GM12878 (cell line): ENCODE measurements at regions not wholly inside any gene's neighbourhood (a gene's known extent, or its start where the extent isn't known, plus 50 kb on each side); places are given as distances from the start of the nearest gene placed in this dataset.

Source experiments
- ATAC-seq: fragments of 200-7000 bp; cut with Tn5 transposase; 3 replicates; pipeline ENCODE4 v1.9.1; 2020; ENCODE audit warnings: mild to moderate bottlenecking, moderate library complexity
- BruUV-seq: library from RNA; stranded (reverse); fragments of 400-500 nt; replicated peaks from 2 replicates; lab custom pipeline; 2021; lab: Mats Ljungman, UMichigan
- CTCF ChIA-PET: fragments of 300-600 bp; sonication (Branson Sonifier 250); formaldehyde crosslinking; extraction: SDS; loops from one replicate; lab custom pipeline; 2021; ENCODE audit warnings: inconsistent platforms; lab: Yijun Ruan, JAX
- POLR2A ChIA-PET: fragments of 350-600 bp; formaldehyde crosslinking; extraction: SDS; loops from one replicate; lab custom pipeline; 2021; ENCODE audit warnings: inconsistent platforms; lab: Charles Lee
- RAD21 ChIA-PET: fragments of 300-600 bp; sonication (Branson Sonifier 250); formaldehyde crosslinking; loops from one replicate; lab custom pipeline; 2023; ENCODE audit warnings: antibody characterized with exemption; ENCODE audit not compliant: unreplicated experiment; lab: Charles Lee
- SMC1A ChIA-PET: fragments of 300-600 bp; sonication (Branson Sonifier 250); formaldehyde crosslinking; loops from one replicate; lab custom pipeline; 2023; ENCODE audit not compliant: unreplicated experiment, uncharacterized antibody; lab: Charles Lee
- DNase-seq: peaks from one replicate; pipeline ENCODE4 v3.0.0-alpha.2; 2011; ENCODE audit warnings: low read depth, low spot score
- FAIRE-seq: peaks from 3 replicates; lab custom pipeline; 2011; peaks lifted over from hg19 to GRCh38; lab: Jason Lieb, UNC
- H2AFZ ChIP-seq: 2 replicates; pipeline ENCODE4 v1.6.0; 2011; ENCODE audit warnings: low read depth, low read length, control low read depth; ENCODE audit not compliant: control insufficient read depth
- H3K27ac ChIP-seq: 2 replicates; pipeline ENCODE4 v1.5.1; 2011; ENCODE audit warnings: control low read depth; ENCODE audit not compliant: control insufficient read depth, insufficient read depth
- H3K27me3 ChIP-seq, 2 experiments: replicated peaks in 1 of 2; 2 replicates each; pipeline versions ENCODE4 v1.6.0 to v1.6.1; 2011; ENCODE audit warnings: low read length in 1 of 2; ENCODE audit not compliant: control insufficient read depth in 2 of 2, insufficient read depth in 2 of 2
- H3K36me3 ChIP-seq, 2 experiments: 2 replicates each; pipeline ENCODE4 v1.5.1; 2011; ENCODE audit warnings: low read length in 1 of 2; ENCODE audit not compliant: control insufficient read depth in 2 of 2, insufficient read depth in 2 of 2
- H3K4me1 ChIP-seq: 2 replicates; pipeline ENCODE4 v1.6.1; 2011; ENCODE audit warnings: mild to moderate bottlenecking, low read length, moderate library complexity, mixed read lengths; ENCODE audit not compliant: control insufficient read depth, insufficient read depth
- H3K4me2 ChIP-seq: 2 replicates; pipeline ENCODE4 v1.6.0; 2011; ENCODE audit warnings: control low read depth; ENCODE audit not compliant: control insufficient read depth, insufficient read depth
- H3K4me3 ChIP-seq: fragments of 200-600 bp; sonication (generic); 2 replicates; pipeline ENCODE4 v1.5.1; 2016
- H3K79me2 ChIP-seq: 2 replicates; pipeline ENCODE4 v1.6.0; 2011; ENCODE audit warnings: low read length; ENCODE audit not compliant: control insufficient read depth, insufficient read depth
- H3K9ac ChIP-seq: 2 replicates; pipeline ENCODE4 v1.8.0; 2011; ENCODE audit warnings: low read length, control low read depth, mixed read lengths; ENCODE audit not compliant: control insufficient read depth, insufficient read depth
- H3K9me3 ChIP-seq: replicated peaks from 3 replicates; pipeline ENCODE4 v1.5.1; 2011; ENCODE audit warnings: mild to moderate bottlenecking, low read length; ENCODE audit not compliant: control insufficient read depth, insufficient read depth
- H4K20me1 ChIP-seq: 2 replicates; pipeline ENCODE4 v1.6.0; 2011; ENCODE audit not compliant: control insufficient read depth, insufficient read depth
- BACH1 ChIP-seq: fragments of 450-650 bp; IDR thresholded peaks from 2 replicates; pipeline ENCODE4 v1.6.1; 2017; ENCODE audit warnings: mild to moderate bottlenecking, borderline replicate concordance
- EGR1 ChIP-seq, 2 experiments: IDR thresholded peaks; 1 replicate in 1 of 2; 2 replicates in 1 of 2; pipeline ENCODE4 v1.6.1; 2011 to 2012; ENCODE audit warnings: low read depth in 2 of 2, low read length in 2 of 2, borderline replicate concordance in 1 of 2, mild to moderate bottlenecking in 1 of 2, moderate library complexity in 1 of 2
- ETV6 ChIP-seq, 2 experiments: fragments of 450-650 bp in 1 of 2; IDR thresholded peaks in 1 of 2; conservative IDR thresholded peaks in 1 of 2; 2 replicates each; pipeline ENCODE4 v1.6.1; 2014; ENCODE audit warnings: antibody characterized with exemption in 1 of 2, borderline replicate concordance in 1 of 2, low read depth in 1 of 2, mild to moderate bottlenecking in 1 of 2, moderate library complexity in 1 of 2
- GATAD2B ChIP-seq: fragments of 450-650 bp; conservative IDR thresholded peaks from 2 replicates; pipeline ENCODE4 v1.6.1; 2017; ENCODE audit warnings: low read depth, mild to moderate bottlenecking, moderate library complexity
- KAT2A ChIP-seq: conservative IDR thresholded peaks from 2 replicates; pipeline ENCODE4 v1.6.1; 2011; ENCODE audit warnings: low read depth, low read length; ENCODE audit not compliant: control insufficient read depth
- PML ChIP-seq: IDR thresholded peaks from 2 replicates; pipeline ENCODE4 v1.6.1; 2012; ENCODE audit warnings: low read length, inconsistent platforms
- TARDBP ChIP-seq: IDR thresholded peaks from 2 replicates; pipeline ENCODE4 v1.6.1; 2016; ENCODE audit warnings: borderline replicate concordance
- ZBTB4 ChIP-seq: fragments of 450-650 bp; formaldehyde crosslinking; IDR thresholded peaks from 2 replicates; pipeline ENCODE4 v1.4.0; 2022; ENCODE audit warnings: mild to moderate bottlenecking, moderate library complexity
- ZNF687 ChIP-seq: fragments of 450-650 bp; IDR thresholded peaks from 2 replicates; pipeline ENCODE4 v1.6.1; 2017; ENCODE audit warnings: mild to moderate bottlenecking, moderate library complexity
- WGBS: methylation state at CpG from one replicate; pipeline ENCODE4 v1.1.6; 2016; ENCODE audit warnings: low lambda C conversion rate; ENCODE audit not compliant: insufficient replicate concordance, insufficient coverage; ENCODE audit errors: missing lambda C conversion rate; 5-methylcytosine and 5-hydroxymethylcytosine counted together
- in situ Hi-C: fragments of 300-500 bp; cut with MboI; formaldehyde crosslinking; loops from 9 replicates; pipeline ENCODE4 v1.14.3; 2018; ENCODE audit warnings: mixed read lengths
- intact Hi-C: fragments of 100-400 bp; cut with micrococcal nuclease; formaldehyde crosslinking; loops from one replicate; pipeline ENCODE4 v1.14.2; 2022; ENCODE audit not compliant: unreplicated experiment

- TF ChIP-seq KAT2A (no peak), EGR1 (IDR thresholded peaks at IDR 0.05; ENCODE audit: borderline replicate concordance in 1 of 2, low read depth in 2 of 2, low read length in 2 of 2) (no peak)
Observed at GRCh38 chr9:24487250-24487861, 58.3 kb downstream of the IZUMO3 start (continued).

DNA sequence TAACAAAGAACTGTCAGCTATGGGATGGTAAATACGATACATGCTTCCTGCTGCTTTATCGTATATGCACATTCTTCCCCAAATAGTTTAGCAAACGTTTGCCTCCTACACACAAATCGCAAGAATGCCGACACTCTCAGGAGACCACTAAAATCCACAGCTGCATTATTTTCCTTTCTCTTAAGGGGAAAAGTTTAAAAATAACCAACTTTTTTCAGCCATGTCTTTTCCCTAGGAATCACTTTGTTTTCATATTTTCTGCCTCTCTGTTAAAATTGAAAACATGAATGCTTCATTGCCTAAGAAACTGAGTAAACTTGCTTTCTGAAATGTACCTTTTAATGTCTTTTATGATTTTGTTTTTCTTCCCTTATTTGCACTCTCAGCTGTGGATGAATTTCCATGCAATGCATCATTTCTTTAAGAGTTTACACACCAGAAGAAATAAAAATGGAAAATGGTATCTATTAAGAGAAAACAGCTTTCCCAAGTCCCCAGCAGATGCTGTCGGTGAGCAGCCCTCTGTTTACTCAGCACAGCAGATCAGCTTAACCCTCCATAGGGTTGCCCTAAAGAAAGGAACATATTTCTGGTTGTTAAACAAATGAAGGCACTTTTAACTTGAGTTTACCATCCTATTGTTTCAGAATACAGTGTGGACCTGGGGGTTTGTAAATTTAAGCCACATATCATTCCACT lies 66.2 kb downstream of the IZUMO3 start:
- no peaks in the 10 kb centered on the region for H3K79me2 ChIP-seq
- no peak overlapping the region for H3K4me2 ChIP-seq
- H3K27me3 ChIP-seq, result no peaks in the 10 kb centered on the region
- intact Hi-C loops (no loop called here), in situ Hi-C loops (no loop called here)
- no peaks in the 10 kb centered on the region for H3K9me3 ChIP-seq
- no peak overlapping the region for H3K9ac ChIP-seq
- H3K36me3 ChIP-seq, result no peaks in the 10 kb centered on the region
- POLR2A ChIA-PET, result no interaction called here
- SMC1A ChIA-PET, result interaction anchor here (1.0 kb wide), 1 partner anchor 9 kb away, joined by 3 read pairs; no protein-coding TSS in a partner anchor
- CTCF ChIA-PET, result interaction anchor here (1.1 kb wide), 1 partner anchor 20 kb away, joined by 3 read pairs; no protein-coding TSS in a partner anchor
- H4K20me1 ChIP-seq, result no peaks in the 10 kb centered on the region
- no peak for ATAC-seq
- DNase-seq, result no peak
- 3% methylated on average over 6 of the region's 6 CpGs for WGBS
- no peak overlapping the region for H3K4me3 ChIP-seq
- no peaks in the 10 kb centered on the region for H3K4me1 ChIP-seq
- H3K27ac ChIP-seq, result no peak overlapping the region
- FAIRE-seq, result no peak
- TF ChIP-seq ZNF687, result no peak
- no peak for TF ChIP-seq GATAD2B
- TF ChIP-seq ETV6 (conservative IDR thresholded peaks at IDR 0.05 in 1 of 2, IDR thresholded peaks at IDR 0.05 in 1 of 2; ENCODE audit: borderline replicate concordance in 1 of 2, low read depth in 1 of 2), result no peak
- TF ChIP-seq BACH1, result no peak
- no peak for TF ChIP-seq PML
- TF ChIP-seq TARDBP, result no peak
- TF ChIP-seq ZBTB4 (CRISPR knock-in tag), result no peak
- RAD21 ChIA-PET, result no interaction called here
- BruUV-seq, result no TSS peak
- H2AFZ ChIP-seq, result no peak overlapping the region
